PC-9 (cell line): ENCODE measurements at regions not wholly inside any gene's neighbourhood (a gene's known extent, or its start where the extent isn't known, plus 50 kb on each side); places are given as distances from the start of the nearest gene placed in this dataset.
"Not testable (repeated sequence)": the region's sequence is repeated elsewhere in the genome, so short reads cannot be mapped to it uniquely, and the experiment has no call there.

Experiments
- BruUV-seq: library from RNA; stranded (reverse); fragments of 400-500 nt; replicated peaks from 2 replicates; lab custom pipeline; 2021; lab: Mats Ljungman, UMichigan
- CTCF ChIA-PET: fragments of 300-600 bp; sonication (Branson Sonifier 250); formaldehyde crosslinking; loops from one replicate; lab custom pipeline; 2022; ENCODE audit warnings: antibody characterized with exemption; lab: Charles Lee
- POLR2A ChIA-PET: fragments of 300-600 bp; sonication (Branson Sonifier 250); formaldehyde crosslinking; loops from one replicate; lab custom pipeline; 2022; ENCODE audit warnings: antibody characterized with exemption; ENCODE audit not compliant: unreplicated experiment; lab: Charles Lee
- DNase-seq, 2 experiments: peaks; one replicate each; pipeline versions ENCODE4 v3.0.0 to v3.0.0-alpha.2; 2015 to 2022; ENCODE audit warnings: mixed read lengths in 1 of 2
- H2AFZ ChIP-seq: fragments of 200-600 bp; sonication (generic); 2 replicates; pipeline ENCODE4 v1.8.1; 2017; ENCODE audit warnings: antibody characterized with exemption
- H3F3A ChIP-seq: fragments of 200-600 bp; sonication (generic); 2 replicates; pipeline ENCODE4 v1.8.1; 2017; ENCODE audit warnings: antibody characterized with exemption, mild to moderate bottlenecking, low read depth; ENCODE audit not compliant: insufficient read depth
- H3K27ac ChIP-seq: fragments of 200-600 bp; sonication (generic); 2 replicates; pipeline ENCODE4 v1.6.1; 2016; ENCODE audit warnings: mixed run types
- H3K27me3 ChIP-seq: fragments of 200-600 bp; sonication (generic); 2 replicates; pipeline ENCODE4 v1.6.1; 2016; ENCODE audit warnings: low read depth, mixed run types; ENCODE audit not compliant: insufficient read depth
- H3K36me3 ChIP-seq: fragments of 200-600 bp; sonication (generic); 2 replicates; pipeline ENCODE4 v1.6.1; 2016; ENCODE audit warnings: low read depth, mixed run types
- H3K4me1 ChIP-seq: fragments of 200-600 bp; sonication (generic); replicated peaks from 2 replicates; pipeline ENCODE4 v1.6.1; 2016; ENCODE audit warnings: mixed run types; ENCODE audit not compliant: insufficient read depth
- H3K4me2 ChIP-seq: fragments of 200-600 bp; sonication (generic); 2 replicates; pipeline ENCODE4 v1.6.1; 2017; ENCODE audit warnings: mixed run types
- H3K4me3 ChIP-seq: fragments of 200-600 bp; sonication (generic); 2 replicates; pipeline ENCODE4 v1.6.1; 2016; ENCODE audit warnings: mixed run types
- H3K79me2 ChIP-seq: fragments of 200-600 bp; sonication (generic); 2 replicates; pipeline ENCODE4 v1.6.1; 2017; ENCODE audit warnings: low read depth, mixed run types
- H3K9me2 ChIP-seq: fragments of 200-600 bp; sonication (generic); 2 replicates; pipeline ENCODE4 v1.8.1; 2017; ENCODE audit warnings: mild to moderate bottlenecking; ENCODE audit not compliant: insufficient read depth
- H3K9me3 ChIP-seq: fragments of 200-600 bp; sonication (generic); 2 replicates; pipeline ENCODE4 v1.8.1; 2016; ENCODE audit warnings: low read depth; ENCODE audit not compliant: insufficient read depth
- H4K20me1 ChIP-seq: fragments of 200-600 bp; sonication (generic); 2 replicates; pipeline ENCODE4 v1.8.1; 2017; ENCODE audit not compliant: insufficient read depth
- EZH2 ChIP-seq: fragments of 200-600 bp; sonication (generic); IDR thresholded peaks from 2 replicates; pipeline ENCODE4 v1.8.0; 2017; ENCODE audit warnings: antibody characterized with exemption, low read depth
- intact Hi-C: fragments of 100-400 bp; cut with micrococcal nuclease; formaldehyde crosslinking; loops from one replicate; pipeline ENCODE4 v1.10.0; 2022; ENCODE audit not compliant: unreplicated experiment
- TF ChIP-seq, protein P1 (sequence below): fragments of 200-600 bp; sonication (generic); conservative IDR thresholded peaks from 2 replicates; pipeline ENCODE4 v1.6.1; 2017; ENCODE audit warnings: mixed run types, antibody characterized with exemption, mild to moderate bottlenecking, moderate library complexity

- no peak for DNase-seq
- no peak overlapping the region for H2AFZ ChIP-seq
- ChIA-PET POLR2A (no interaction called here), CTCF (interaction anchor here (0.6 kb wide), 1 partner anchor 1624 kb away, joined by 3 read pairs; no protein-coding TSS in a partner anchor)
- no peaks in the 10 kb centered on the region for H3K4me1 ChIP-seq
- TF ChIP-seq, protein P1, sequence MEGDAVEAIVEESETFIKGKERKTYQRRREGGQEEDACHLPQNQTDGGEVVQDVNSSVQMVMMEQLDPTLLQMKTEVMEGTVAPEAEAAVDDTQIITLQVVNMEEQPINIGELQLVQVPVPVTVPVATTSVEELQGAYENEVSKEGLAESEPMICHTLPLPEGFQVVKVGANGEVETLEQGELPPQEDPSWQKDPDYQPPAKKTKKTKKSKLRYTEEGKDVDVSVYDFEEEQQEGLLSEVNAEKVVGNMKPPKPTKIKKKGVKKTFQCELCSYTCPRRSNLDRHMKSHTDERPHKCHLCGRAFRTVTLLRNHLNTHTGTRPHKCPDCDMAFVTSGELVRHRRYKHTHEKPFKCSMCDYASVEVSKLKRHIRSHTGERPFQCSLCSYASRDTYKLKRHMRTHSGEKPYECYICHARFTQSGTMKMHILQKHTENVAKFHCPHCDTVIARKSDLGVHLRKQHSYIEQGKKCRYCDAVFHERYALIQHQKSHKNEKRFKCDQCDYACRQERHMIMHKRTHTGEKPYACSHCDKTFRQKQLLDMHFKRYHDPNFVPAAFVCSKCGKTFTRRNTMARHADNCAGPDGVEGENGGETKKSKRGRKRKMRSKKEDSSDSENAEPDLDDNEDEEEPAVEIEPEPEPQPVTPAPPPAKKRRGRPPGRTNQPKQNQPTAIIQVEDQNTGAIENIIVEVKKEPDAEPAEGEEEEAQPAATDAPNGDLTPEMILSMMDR = no peak
- TF ChIP-seq EZH2 = no peak
- no TSS peak for BruUV-seq
- no peaks in the 10 kb centered on the region for H3K27me3 ChIP-seq
- H3K9me2 ChIP-seq = 0 out of 2 replicates have a peak, but pooled peaks cover 7% of the 10 kb centered on the region
- H3K4me3 ChIP-seq = no peak overlapping the region
- no peaks in the 10 kb centered on the region for H3F3A ChIP-seq
- H3K4me2 ChIP-seq = no peak overlapping the region
- H3K79me2 ChIP-seq = no peaks in the 10 kb centered on the region
- H4K20me1 ChIP-seq = no peaks in the 10 kb centered on the region
- no peak overlapping the region for H3K27ac ChIP-seq
- intact Hi-C loops = no loop called here
- no peaks in the 10 kb centered on the region for H3K9me3 ChIP-seq
- H3K36me3 ChIP-seq = no peaks in the 10 kb centered on the region
Observed at GRCh38 chr3:107198581-107199181, 178.6 kb upstream of the CCDC54 start.

- H3K9me2 ChIP-seq = no peaks in the 10 kb centered on the region
- H3F3A ChIP-seq = no peaks in the 10 kb centered on the region
- POLR2A ChIA-PET = interaction anchor here (0.6 kb wide), 1 partner anchor 464 kb away, joined by 3 read pairs; no protein-coding TSS in a partner anchor
- no peak overlapping the region for H3K4me3 ChIP-seq
- CTCF ChIA-PET = no interaction called here
- H3K79me2 ChIP-seq = no peaks in the 10 kb centered on the region
- no peak overlapping the region for H3K4me2 ChIP-seq
- BruUV-seq = no TSS peak
- H3K27me3 ChIP-seq = no peaks in the 10 kb centered on the region
- H2AFZ ChIP-seq = 0 out of 2 replicates have a peak overlapping the region, but pooled peaks have one; percentile 14
- TF ChIP-seq, protein P1 = no peak
- TF ChIP-seq EZH2 = no peak
- no peaks in the 10 kb centered on the region for H4K20me1 ChIP-seq
- no peak overlapping the region for H3K27ac ChIP-seq
- H3K9me3 ChIP-seq = no peaks in the 10 kb centered on the region
- intact Hi-C loops = no loop called here
- no peak for DNase-seq
- no peaks in the 10 kb centered on the region for H3K36me3 ChIP-seq
- no peaks in the 10 kb centered on the region for H3K4me1 ChIP-seq
Observed at GRCh38 chr3:107201146-107201545, 176.1 kb upstream of the CCDC54 start.

DNA sequence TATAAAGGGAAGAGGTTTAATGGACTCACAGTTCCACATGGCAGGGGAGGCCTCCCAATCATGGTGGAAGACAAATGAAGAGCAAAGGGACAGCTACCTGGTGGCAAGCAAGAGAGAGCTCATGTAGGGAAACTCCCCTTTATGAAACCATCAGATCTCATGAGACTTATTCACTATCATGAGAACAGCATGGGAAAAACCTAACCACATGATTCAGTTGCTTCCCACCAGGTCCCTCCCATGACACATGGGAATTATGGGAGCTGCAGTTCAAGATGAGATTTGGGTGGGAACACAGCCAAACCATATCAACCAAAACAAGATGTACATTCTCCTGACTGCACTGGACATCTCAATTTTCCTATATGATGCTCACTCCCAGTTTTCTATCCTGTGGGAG is 174.4 kb upstream of the CCDC54 start:
- H3K4me2 ChIP-seq, DNase-seq, H3F3A ChIP-seq, H3K4me3 ChIP-seq, H3K27ac ChIP-seq, H3K27me3 ChIP-seq, intact Hi-C loops, H2AFZ ChIP-seq, H3K9me3 ChIP-seq, POLR2A ChIA-PET, H3K36me3 ChIP-seq, H4K20me1 ChIP-seq, CTCF ChIA-PET, BruUV-seq, H3K9me2 ChIP-seq, H3K79me2 ChIP-seq: not testable (repeated sequence)
- H3K4me1 ChIP-seq = peaks cover 15% of the 10 kb centered on the region

GRCh38 chr3:107204121-107204520 is 173.1 kb upstream of the CCDC54 start:
- Histone ChIP-seq H3K27me3 (no peaks in the 10 kb centered on the region), H3K4me2 (no peak overlapping the region), H3K4me1 (peaks cover 27% of the 10 kb centered on the region), H3K9me3 (no peaks in the 10 kb centered on the region), H3K4me3 (no peak overlapping the region), H4K20me1 (no peaks in the 10 kb centered on the region), H3K9me2 (no peaks in the 10 kb centered on the region), H3K36me3 (no peaks in the 10 kb centered on the region), H2AFZ (no peak overlapping the region), H3F3A (peaks cover 14% of the 10 kb centered on the region; the same call in 1 of the 2 replicates), H3K27ac (no peak overlapping the region), H3K79me2 (no peaks in the 10 kb centered on the region)
- intact Hi-C loops = no loop called here
- CTCF ChIA-PET = no interaction called here
- no peak for TF ChIP-seq EZH2
- no peak for DNase-seq
- POLR2A ChIA-PET = no interaction called here
- BruUV-seq = no TSS peak
